ENCODE measurements at regions not wholly inside any gene's neighbourhood (a gene's known extent, or its start where the extent isn't known, plus 50 kb on each side); places are given as distances from the start of the nearest gene placed in this dataset.

GRCh38 chr3:36606871-36607765 lies 157.2 kb downstream of the DCLK3 start:
- POLR2A ChIA-PET = no interaction called here
- no peak for DNase-seq (ENCODE audit: extremely low spot score)
- TF ChIP-seq FOXM1 (IDR thresholded peaks at IDR 0.05; ENCODE audit: borderline replicate concordance) (no peak), CTBP1 (IDR thresholded peaks at IDR 0.05; ENCODE audit: borderline replicate concordance) (no peak), FOXA1 (IDR thresholded peaks at IDR 0.05) (no peak), FOXK2 (IDR thresholded peaks at IDR 0.05) (no peak), TARDBP (IDR thresholded peaks at IDR 0.05) (no peak), ARNT (IDR thresholded peaks at IDR 0.05) (no peak), ELF4 (IDR thresholded peaks at IDR 0.05) (no peak), SP1 (IDR thresholded peaks at IDR 0.05) (no peak), NFRKB (IDR thresholded peaks at IDR 0.05) (no peak), LEF1 (IDR thresholded peaks at IDR 0.05; ENCODE audit: borderline replicate concordance) (no peak), HDGF (IDR thresholded peaks at IDR 0.05; ENCODE audit: borderline replicate concordance) (no peak), L3MBTL2 (conservative IDR thresholded peaks at IDR 0.05) (no peak), BHLHE40 (IDR thresholded peaks at IDR 0.05; ENCODE audit: borderline replicate concordance) (no peak), SUZ12 (IDR thresholded peaks at IDR 0.05) (no peak), ZNF384 (IDR thresholded peaks at IDR 0.05) (no peak), PKNOX1 (IDR thresholded peaks at IDR 0.05) (no peak)
- CTCF ChIA-PET = interaction anchor here (0.6 kb wide), 1 partner anchor 452 kb away, joined by 3 read pairs; no protein-coding TSS in a partner anchor

DNA sequence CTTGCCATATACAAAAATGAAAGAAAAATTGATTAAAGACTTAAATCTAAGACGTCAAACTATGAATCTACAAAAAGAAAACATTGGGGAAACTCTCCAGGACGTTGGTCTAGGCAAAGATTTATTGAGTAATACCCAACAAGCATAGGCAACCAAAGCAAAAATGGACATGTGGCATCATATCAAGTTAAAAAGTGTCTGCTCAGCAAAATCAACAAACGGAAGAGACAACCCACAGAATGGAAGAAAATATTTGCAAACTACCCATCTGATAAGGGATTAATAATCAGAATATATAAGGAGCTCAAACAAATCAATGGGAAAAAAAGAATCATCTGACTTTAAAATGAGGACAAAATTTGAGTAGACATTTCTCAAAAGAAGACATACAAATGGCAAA lies 160.9 kb downstream of the DCLK3 start:
- CTCF ChIA-PET = no interaction called here
- POLR2A ChIA-PET = no interaction called here
- DNase-seq (ENCODE audit: extremely low spot score) = no peak
- no peak for TF ChIP-seq ELF4 (IDR thresholded peaks at IDR 0.05)
- TF ChIP-seq FOXM1 (IDR thresholded peaks at IDR 0.05; ENCODE audit: borderline replicate concordance) = no peak
- no peak for TF ChIP-seq NFRKB (IDR thresholded peaks at IDR 0.05)
- no peak for TF ChIP-seq PKNOX1 (IDR thresholded peaks at IDR 0.05)
- TF ChIP-seq TARDBP (IDR thresholded peaks at IDR 0.05) = no peak

DNA sequence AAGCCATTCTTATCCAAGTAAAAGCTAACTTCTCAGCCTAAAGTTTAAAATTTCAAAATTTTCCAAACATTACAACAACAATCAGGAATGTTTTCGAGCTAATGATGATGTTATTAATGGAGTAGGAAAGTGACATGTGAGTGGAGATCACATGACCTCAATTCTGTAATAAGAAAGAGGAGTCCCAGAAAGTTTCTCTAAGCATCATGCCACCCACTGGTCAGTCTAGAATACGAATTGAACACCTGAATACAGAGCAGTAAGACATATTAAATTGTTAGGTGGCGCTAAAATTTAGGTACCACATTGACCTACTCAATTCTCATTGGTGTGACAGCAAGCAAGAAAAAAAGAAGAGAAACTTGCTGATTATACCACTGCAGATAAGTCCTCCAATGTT lies 163.9 kb downstream of the DCLK3 start:
- CTCF ChIA-PET = no interaction called here
- POLR2A ChIA-PET = no interaction called here
- no peak for TF ChIP-seq FOXA1 (IDR thresholded peaks at IDR 0.05)
- no peak for TF ChIP-seq FOXM1 (IDR thresholded peaks at IDR 0.05; ENCODE audit: borderline replicate concordance)
- no peak for TF ChIP-seq ZNF384 (IDR thresholded peaks at IDR 0.05)
- TF ChIP-seq NFRKB (IDR thresholded peaks at IDR 0.05) = no peak
- TF ChIP-seq PKNOX1 (IDR thresholded peaks at IDR 0.05) = no peak
- no peak for TF ChIP-seq CTBP1 (IDR thresholded peaks at IDR 0.05; ENCODE audit: borderline replicate concordance)
- TF ChIP-seq BHLHE40 (IDR thresholded peaks at IDR 0.05; ENCODE audit: borderline replicate concordance) = no peak
- no peak for TF ChIP-seq LEF1 (IDR thresholded peaks at IDR 0.05; ENCODE audit: borderline replicate concordance)
- no peak for TF ChIP-seq SUZ12 (IDR thresholded peaks at IDR 0.05)
- TF ChIP-seq ARNT (IDR thresholded peaks at IDR 0.05) = no peak
- no peak for TF ChIP-seq FOXK2 (IDR thresholded peaks at IDR 0.05)
- TF ChIP-seq TARDBP (IDR thresholded peaks at IDR 0.05) = no peak
- no peak for TF ChIP-seq HDGF (IDR thresholded peaks at IDR 0.05; ENCODE audit: borderline replicate concordance)
- no peak for TF ChIP-seq SP1 (IDR thresholded peaks at IDR 0.05)
- no peak for TF ChIP-seq L3MBTL2 (conservative IDR thresholded peaks at IDR 0.05)
- no peak for TF ChIP-seq ELF4 (IDR thresholded peaks at IDR 0.05)
- no peak for DNase-seq (ENCODE audit: extremely low spot score)

All from HEK293T (cell line).